Natural killer cell (primary cell): ENCODE measurements at regions not wholly inside any gene's neighbourhood (a gene's known extent, or its start where the extent isn't known, plus 50 kb on each side); places are given as distances from the start of the nearest gene placed in this dataset.

ENCODE experiments used
- ATAC-seq, 3 donors: fragments of 150-1000 bp in 2 of 3; fragments of 200-7000 bp in 1 of 3; cut with Tn5 transposase; 1 replicate in 1 of 3; 2 replicates in 2 of 3; pipeline ENCODE4 v1.10.0; 2021; ENCODE audit warnings: mild to moderate bottlenecking in 2 of 3, moderate library complexity in 2 of 3
- DNase-seq, 2 donors: peaks; one replicate each; pipeline versions ENCODE4 v3.0.0 to v3.0.0-alpha.2; 2013 to 2021; ENCODE audit warnings: mixed read lengths in 1 of 2
- H3K27ac ChIP-seq: one replicate; pipeline ENCODE4 v1.5.1; 2013; ENCODE audit warnings: mild to moderate bottlenecking, low read length
- H3K27me3 ChIP-seq: one replicate; pipeline ENCODE4 v1.6.1; 2013; ENCODE audit warnings: low read length; ENCODE audit not compliant: control insufficient read depth, insufficient read depth
- H3K36me3 ChIP-seq: one replicate; pipeline ENCODE4 v1.6.1; 2013; ENCODE audit warnings: low read length; ENCODE audit not compliant: control insufficient read depth, insufficient read depth
- H3K4me1 ChIP-seq: one replicate; pipeline ENCODE4 v1.6.1; 2013; ENCODE audit warnings: low read length; ENCODE audit not compliant: control insufficient read depth, insufficient read depth
- H3K4me3 ChIP-seq: one replicate; pipeline ENCODE4 v1.5.1; 2013; ENCODE audit warnings: low read length
- H3K9me3 ChIP-seq: one replicate; pipeline ENCODE4 v1.6.1; 2013; ENCODE audit warnings: low read length; ENCODE audit not compliant: control insufficient read depth, insufficient read depth
- H3K27ac Mint-ChIP-seq, 2 donors: one replicate each; pipeline ENCODE4 v1.8.0; 2022; ENCODE audit warnings: mild to moderate bottlenecking in 2 of 2, mixed read lengths in 2 of 2, moderate library complexity in 1 of 2
- H3K27me3 Mint-ChIP-seq, 2 donors: one replicate each; pipeline ENCODE4 v1.8.0; 2022; ENCODE audit warnings: low read depth in 2 of 2, mixed read lengths in 2 of 2
- H3K36me3 Mint-ChIP-seq: one replicate; pipeline ENCODE4 v1.8.0; 2022; ENCODE audit warnings: mixed read lengths
- H3K4me1 Mint-ChIP-seq, 2 donors: one replicate each; pipeline ENCODE4 v1.8.0; 2022; ENCODE audit warnings: mixed read lengths in 2 of 2
- H3K4me3 Mint-ChIP-seq: one replicate; pipeline ENCODE4 v1.8.0; 2022; ENCODE audit warnings: mild to moderate bottlenecking, moderate library complexity, mixed read lengths
- H3K9me3 Mint-ChIP-seq, 2 donors: one replicate each; pipeline ENCODE4 v1.8.0; 2022; ENCODE audit warnings: mixed read lengths in 2 of 2
- CTCF ChIP-seq: fragments of 200-600 bp; IDR thresholded peaks from one replicate; pipeline ENCODE4 v1.8.0; 2022; ENCODE audit warnings: antibody characterized with exemption
- WGBS: methylation state at CpG from one replicate; pipeline ENCODE4 v1.1.7; 2013; ENCODE audit warnings: missing lambda C conversion rate; ENCODE audit not compliant: insufficient coverage; 5-methylcytosine and 5-hydroxymethylcytosine counted together
- intact Hi-C: fragments of 100-400 bp; cut with micrococcal nuclease; formaldehyde crosslinking; loops from one replicate; pipeline ENCODE4 v1.14.2; 2022

- WGBS, result 95% methylated on average over 4 of the region's 4 CpGs
- Mint-ChIP-seq H3K9me3 (no peaks in the 10 kb centered on the region), H3K36me3 (no peaks in the 10 kb centered on the region), H3K27me3 (peaks cover 15 to 63% of the 10 kb centered on the region in 2 donors), H3K27ac (no peak overlapping the region), H3K4me3 (no peak overlapping the region), H3K4me1 (no peaks in the 10 kb centered on the region)
- Histone ChIP-seq H3K4me3 (no peak overlapping the region), H3K36me3 (no peaks in the 10 kb centered on the region), H3K9me3 (no peaks in the 10 kb centered on the region), H3K27ac (no peak overlapping the region), H3K27me3 (peaks cover 3% of the 10 kb centered on the region), H3K4me1 (no peaks in the 10 kb centered on the region)
- ATAC-seq (no peak), DNase-seq (no peak)
- intact Hi-C loops, result no loop called here
- TF ChIP-seq CTCF, result no peak
Measured at GRCh38 chr3:107894998-107895397, 195.8 kb downstream of the CD47 start.

GRCh38 chr3:107892955-107893624, 197.7 kb downstream of the CD47 start:
- Mint-ChIP-seq H3K4me1 (no peaks in the 10 kb centered on the region), H3K9me3 (peaks cover 3% of the 10 kb centered on the region in 2 donors), H3K27ac (no peak overlapping the region), H3K4me3 (no peak overlapping the region), H3K36me3 (no peaks in the 10 kb centered on the region), H3K27me3 (peaks cover 18 to 57% of the 10 kb centered on the region in 2 donors)
- ATAC-seq, result no peak
- H3K36me3 ChIP-seq, result no peaks in the 10 kb centered on the region
- no peak overlapping the region for H3K27ac ChIP-seq
- H3K9me3 ChIP-seq, result no peaks in the 10 kb centered on the region
- peaks cover 3% of the 10 kb centered on the region for H3K27me3 ChIP-seq
- no peak for TF ChIP-seq CTCF
- intact Hi-C loops, result no loop called here
- no peaks in the 10 kb centered on the region for H3K4me1 ChIP-seq
- WGBS, result 80% methylated on average over 6 of the region's 7 CpGs
- no peak overlapping the region for H3K4me3 ChIP-seq
- no peak for DNase-seq

GRCh38 chr3:107884719-107885460, 205.9 kb downstream of the CD47 start:
- no peak overlapping the region for H3K27ac ChIP-seq
- H3K9me3 Mint-ChIP-seq, result peaks cover 3% of the 10 kb centered on the region in 2 donors
- no peak overlapping the region for H3K27ac Mint-ChIP-seq
- no peak overlapping the region for H3K4me3 ChIP-seq
- no peaks in the 10 kb centered on the region for H3K9me3 ChIP-seq
- peaks cover 6% of the 10 kb centered on the region in 2 donors for H3K27me3 Mint-ChIP-seq
- no peaks in the 10 kb centered on the region for H3K4me1 Mint-ChIP-seq
- intact Hi-C loops, result no loop called here
- H3K36me3 Mint-ChIP-seq, result no peaks in the 10 kb centered on the region
- no peaks in the 10 kb centered on the region for H3K36me3 ChIP-seq
- DNase-seq (no peak), ATAC-seq (no peak)
- WGBS, result 44% methylated on average over 2 of the region's 2 CpGs
- no peak overlapping the region for H3K4me3 Mint-ChIP-seq
- no peaks in the 10 kb centered on the region for H3K27me3 ChIP-seq
- no peak for TF ChIP-seq CTCF
- no peaks in the 10 kb centered on the region for H3K4me1 ChIP-seq
